Esophagus (tissue), 2 donors: ENCODE measurements at regions not wholly inside any gene's neighbourhood (a gene's known extent, or its start where the extent isn't known, plus 50 kb on each side); places are given as distances from the start of the nearest gene placed in this dataset.

Experiments used
- H3K27ac ChIP-seq, 2 donors: one replicate each; pipeline ENCODE4 v1.5.1; 2013; ENCODE audit warnings: low read depth in 2 of 2, mild to moderate bottlenecking in 2 of 2, inconsistent platforms in 1 of 2, low read length in 1 of 2, moderate library complexity in 1 of 2
- H3K27me3 ChIP-seq, 2 donors: one replicate each; pipeline ENCODE4 v1.6.1; 2013; ENCODE audit warnings: low read length in 2 of 2, control low read depth in 1 of 2, mild to moderate bottlenecking in 1 of 2; ENCODE audit not compliant: insufficient read depth in 2 of 2, control insufficient read depth in 1 of 2
- H3K36me3 ChIP-seq, 2 donors: one replicate each; pipeline ENCODE4 v1.6.1; 2013; ENCODE audit warnings: low read length in 1 of 2; ENCODE audit not compliant: control insufficient read depth in 2 of 2, insufficient read depth in 2 of 2
- H3K4me1 ChIP-seq, 2 donors: one replicate each; pipeline ENCODE4 v1.6.1; 2013; ENCODE audit warnings: low read length in 1 of 2; ENCODE audit not compliant: control insufficient read depth in 2 of 2, insufficient read depth in 2 of 2
- H3K4me3 ChIP-seq, 2 donors: one replicate each; pipeline ENCODE4 v1.5.1; 2013; ENCODE audit warnings: low read length in 2 of 2, mild to moderate bottlenecking in 2 of 2, low read depth in 1 of 2, moderate library complexity in 1 of 2
- H3K9me3 ChIP-seq, 2 donors: one replicate each; pipeline ENCODE4 v1.6.1; 2013; ENCODE audit warnings: mild to moderate bottlenecking in 2 of 2, low read depth in 1 of 2, low read length in 1 of 2, moderate library complexity in 1 of 2; ENCODE audit not compliant: control insufficient read depth in 2 of 2, insufficient read depth in 1 of 2
- WGBS, 2 donors: extraction: QIAGEN DNeasy Blood & Tissue Kit; methylation state at CpG; one replicate each; pipeline ENCODE4 v1.1.7; 2013; 5-methylcytosine and 5-hydroxymethylcytosine counted together
- donor health status: healthy with polysubstance abuse.
- donor health status: Bipolar disorder and iron deficiency.

- no peaks in the 10 kb centered on the region for H3K4me1 ChIP-seq
- no peaks in the 10 kb centered on the region for H3K27me3 ChIP-seq
- H3K27ac ChIP-seq = no peak overlapping the region
- H3K9me3 ChIP-seq = peaks cover 0 to 1% of the 10 kb centered on the region in 2 donors
- H3K4me3 ChIP-seq = no peak overlapping the region
- WGBS, 2 donors = 81 to 82% methylated on average over 8 of the region's 8 CpGs
- no peaks in the 10 kb centered on the region for H3K36me3 ChIP-seq
These were observed 113.1 kb downstream of the TPRA1 start for GRCh38 chr3:127477396-127477795.

GRCh38 chr3:127476936-127477335 is 113.6 kb downstream of the TPRA1 start:
- WGBS, 2 donors = 81 to 85% methylated on average over 12 of the region's 12 CpGs
- H3K27me3 ChIP-seq = no peaks in the 10 kb centered on the region
- no peaks in the 10 kb centered on the region for H3K4me1 ChIP-seq
- no peak overlapping the region for H3K27ac ChIP-seq
- no peak overlapping the region for H3K4me3 ChIP-seq
- H3K9me3 ChIP-seq = peaks cover 0 to 1% of the 10 kb centered on the region in 2 donors
- H3K36me3 ChIP-seq = no peaks in the 10 kb centered on the region

GRCh38 chr3:127475975-127476705 is 114.4 kb downstream of the TPRA1 start:
- H3K36me3 ChIP-seq = no peaks in the 10 kb centered on the region
- 77 to 83% methylated on average over 6 of the region's 6 CpGs for WGBS, 2 donors
- H3K4me3 ChIP-seq = no peak overlapping the region

GRCh38 chr3:127475391-127475790 is 115.1 kb downstream of the TPRA1 start:
- H3K4me1 ChIP-seq = no peaks in the 10 kb centered on the region
- 70 to 73% methylated on average over 7 of the region's 7 CpGs for WGBS, 2 donors
- H3K9me3 ChIP-seq = peaks cover 0 to 1% of the 10 kb centered on the region in 2 donors
- no peaks in the 10 kb centered on the region for H3K27me3 ChIP-seq
- no peaks in the 10 kb centered on the region for H3K36me3 ChIP-seq
- no peak overlapping the region for H3K4me3 ChIP-seq
- no peak overlapping the region for H3K27ac ChIP-seq

More at GRCh38 chr3:127475975-127476705, 114.4 kb downstream of the TPRA1 start:
- Histone ChIP-seq H3K27ac (no peak overlapping the region), H3K9me3 (peaks cover 0 to 1% of the 10 kb centered on the region in 2 donors), H3K4me1 (no peaks in the 10 kb centered on the region), H3K27me3 (no peaks in the 10 kb centered on the region)

GRCh38 chr3:127473244-127474024 is 117.1 kb downstream of the TPRA1 start:
- 55 to 62% methylated on average over 10 of the region's 10 CpGs for WGBS, 2 donors
- H3K36me3 ChIP-seq = no peaks in the 10 kb centered on the region
- no peak overlapping the region for H3K27ac ChIP-seq
- H3K9me3 ChIP-seq = peaks cover 0 to 1% of the 10 kb centered on the region in 2 donors
- H3K27me3 ChIP-seq = no peaks in the 10 kb centered on the region
- H3K4me1 ChIP-seq = no peaks in the 10 kb centered on the region
- no peak overlapping the region for H3K4me3 ChIP-seq

- 85 to 87% methylated on average over 11 of the region's 11 CpGs for WGBS, 2 donors
- Histone ChIP-seq H3K4me1 (no peaks in the 10 kb centered on the region), H3K9me3 (peaks cover 0 to 2% of the 10 kb centered on the region in 2 donors), H3K36me3 (no peaks in the 10 kb centered on the region), H3K27ac (no peak overlapping the region), H3K4me3 (no peak overlapping the region), H3K27me3 (no peaks in the 10 kb centered on the region)
These were observed 118.0 kb downstream of the TPRA1 start for GRCh38 chr3:127472506-127472905.

GRCh38 chr3:127471142-127471541 is 119.4 kb downstream of the TPRA1 start:
- Histone ChIP-seq H3K27ac (no peak overlapping the region), H3K9me3 (peaks cover 0 to 2% of the 10 kb centered on the region in 2 donors), H3K4me3 (no peak overlapping the region), H3K36me3 (no peaks in the 10 kb centered on the region), H3K4me1 (no peaks in the 10 kb centered on the region), H3K27me3 (no peaks in the 10 kb centered on the region)
- 75 to 77% methylated on average over 5 of the region's 5 CpGs for WGBS, 2 donors

- H3K4me1 ChIP-seq = no peaks in the 10 kb centered on the region
- H3K27ac ChIP-seq = no peak overlapping the region
- 82 to 85% methylated on average over 9 of the region's 9 CpGs for WGBS, 2 donors
- peaks cover 0 to 2% of the 10 kb centered on the region in 2 donors for H3K9me3 ChIP-seq
- H3K27me3 ChIP-seq = no peaks in the 10 kb centered on the region
- no peak overlapping the region for H3K4me3 ChIP-seq
- H3K36me3 ChIP-seq = no peaks in the 10 kb centered on the region
These were observed 120.8 kb downstream of the TPRA1 start for GRCh38 chr3:127469760-127470159.

- peaks cover 0 to 2% of the 10 kb centered on the region in 2 donors for H3K9me3 ChIP-seq
- no peak overlapping the region for H3K4me3 ChIP-seq
- H3K36me3 ChIP-seq = no peaks in the 10 kb centered on the region
- H3K27me3 ChIP-seq = no peaks in the 10 kb centered on the region
- 59 to 60% methylated on average over 12 of the region's 12 CpGs for WGBS, 2 donors
- no peak overlapping the region for H3K27ac ChIP-seq
- no peaks in the 10 kb centered on the region for H3K4me1 ChIP-seq
These were observed 123.1 kb downstream of the TPRA1 start for GRCh38 chr3:127467391-127467790.
